Large intestine (tissue), 3 donors: ENCODE measurements at regions not wholly inside any gene's neighbourhood (a gene's known extent, or its start where the extent isn't known, plus 50 kb on each side); places are given as distances from the start of the nearest gene placed in this dataset.

ENCODE experiments used
- DNase-seq, 2 donors: peaks; one replicate each; pipeline versions ENCODE4 v3.0.0 to v3.0.0-alpha.2; 2013
- H3K27ac ChIP-seq: one replicate; pipeline ENCODE4 v1.5.1; 2013; ENCODE audit warnings: low read length
- H3K27me3 ChIP-seq: 2 replicates; pipeline ENCODE4 v1.6.1; 2013; ENCODE audit warnings: low read length; ENCODE audit not compliant: control insufficient read depth, insufficient read depth
- H3K36me3 ChIP-seq: 2 replicates; pipeline ENCODE4 v1.6.1; 2013; ENCODE audit warnings: low read length; ENCODE audit not compliant: control insufficient read depth, insufficient read depth
- H3K4me1 ChIP-seq: one replicate; pipeline ENCODE4 v1.6.1; 2013; ENCODE audit warnings: low read length; ENCODE audit not compliant: control insufficient read depth, insufficient read depth
- H3K4me3 ChIP-seq: one replicate; pipeline ENCODE4 v1.5.1; 2013; ENCODE audit warnings: low read length
- H3K9me3 ChIP-seq: one replicate; pipeline ENCODE4 v1.6.1; 2013; ENCODE audit warnings: mild to moderate bottlenecking, low read depth, low read length, moderate library complexity; ENCODE audit not compliant: control insufficient read depth
- WGBS: methylation state at CpG from one replicate; pipeline ENCODE4 v1.1.5; 2013; ENCODE audit warnings: low lambda C conversion rate; ENCODE audit not compliant: insufficient coverage; 5-methylcytosine and 5-hydroxymethylcytosine counted together

DNA sequence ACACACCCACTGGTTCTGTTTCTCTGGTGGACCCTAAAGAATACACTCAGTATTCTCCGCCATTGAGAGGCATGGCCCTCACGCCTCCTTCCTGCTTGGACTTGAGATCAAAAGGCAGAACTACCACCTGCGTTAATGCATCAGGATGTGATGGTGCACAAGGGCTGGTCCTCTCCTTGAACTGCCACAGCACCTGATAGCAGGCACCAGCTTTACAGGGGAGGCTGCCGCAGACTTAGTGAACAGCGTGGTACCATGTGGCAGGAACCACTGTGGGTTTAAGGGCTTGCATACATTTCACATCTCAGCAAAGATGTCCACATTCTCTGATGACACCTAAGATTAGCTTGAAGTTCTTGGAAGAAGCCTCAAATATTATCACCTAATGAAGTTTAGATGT is 208.7 kb downstream of the GADD45G start:
- WGBS = no CpG with 5 or more reads among the region's 5 CpGs

DNA sequence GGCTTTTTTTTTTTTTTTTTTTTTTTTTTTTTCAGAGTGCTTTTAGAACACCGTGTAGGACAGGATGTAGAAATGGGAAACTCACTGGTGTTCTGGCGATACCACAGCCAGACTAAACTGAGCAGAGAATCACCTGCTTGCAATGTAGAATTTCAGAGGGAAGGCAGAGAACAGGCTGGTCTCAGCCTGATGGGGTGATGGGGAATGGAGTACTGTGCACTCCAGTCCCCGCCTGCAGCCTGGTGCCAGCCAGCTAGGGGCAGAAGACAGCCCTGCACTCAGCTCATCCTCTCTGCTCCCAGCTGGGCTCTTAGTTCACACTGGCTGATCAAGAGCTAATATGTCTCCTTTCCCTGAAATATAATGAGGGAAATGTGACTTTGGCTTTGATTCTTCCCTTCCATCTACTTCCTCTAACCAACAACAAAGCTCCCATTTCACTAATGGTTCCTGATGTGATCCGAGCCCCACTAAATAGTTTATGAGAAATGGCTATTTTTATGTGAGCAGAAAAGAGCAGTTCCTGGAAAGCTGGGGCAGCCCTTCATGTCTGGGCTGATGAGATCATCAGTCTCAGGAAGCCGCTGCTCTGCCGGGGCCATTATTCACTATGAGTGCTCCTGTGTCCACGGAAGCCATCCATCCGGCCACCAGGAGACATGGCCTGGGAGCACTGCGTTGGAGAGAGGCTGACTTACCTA is 209.7 kb downstream of the GADD45G start:
- no peaks in the 10 kb centered on the region for H3K36me3 ChIP-seq
- WGBS = no CpG with 5 or more reads among the region's 9 CpGs
- no peaks in the 10 kb centered on the region for H3K4me1 ChIP-seq
- no peak for DNase-seq
- no peaks in the 10 kb centered on the region for H3K27me3 ChIP-seq
- H3K9me3 ChIP-seq = no peaks in the 10 kb centered on the region
- H3K27ac ChIP-seq = no peak overlapping the region
- no peak overlapping the region for H3K4me3 ChIP-seq

More for the DNA sequence above, 208.7 kb downstream of the GADD45G start:
- H3K4me3 ChIP-seq = no peak overlapping the region
- no peaks in the 10 kb centered on the region for H3K4me1 ChIP-seq
- no peak overlapping the region for H3K27ac ChIP-seq
- no peaks in the 10 kb centered on the region for H3K36me3 ChIP-seq
- no peaks in the 10 kb centered on the region for H3K27me3 ChIP-seq
- DNase-seq = no peak
- H3K9me3 ChIP-seq = no peaks in the 10 kb centered on the region

DNA sequence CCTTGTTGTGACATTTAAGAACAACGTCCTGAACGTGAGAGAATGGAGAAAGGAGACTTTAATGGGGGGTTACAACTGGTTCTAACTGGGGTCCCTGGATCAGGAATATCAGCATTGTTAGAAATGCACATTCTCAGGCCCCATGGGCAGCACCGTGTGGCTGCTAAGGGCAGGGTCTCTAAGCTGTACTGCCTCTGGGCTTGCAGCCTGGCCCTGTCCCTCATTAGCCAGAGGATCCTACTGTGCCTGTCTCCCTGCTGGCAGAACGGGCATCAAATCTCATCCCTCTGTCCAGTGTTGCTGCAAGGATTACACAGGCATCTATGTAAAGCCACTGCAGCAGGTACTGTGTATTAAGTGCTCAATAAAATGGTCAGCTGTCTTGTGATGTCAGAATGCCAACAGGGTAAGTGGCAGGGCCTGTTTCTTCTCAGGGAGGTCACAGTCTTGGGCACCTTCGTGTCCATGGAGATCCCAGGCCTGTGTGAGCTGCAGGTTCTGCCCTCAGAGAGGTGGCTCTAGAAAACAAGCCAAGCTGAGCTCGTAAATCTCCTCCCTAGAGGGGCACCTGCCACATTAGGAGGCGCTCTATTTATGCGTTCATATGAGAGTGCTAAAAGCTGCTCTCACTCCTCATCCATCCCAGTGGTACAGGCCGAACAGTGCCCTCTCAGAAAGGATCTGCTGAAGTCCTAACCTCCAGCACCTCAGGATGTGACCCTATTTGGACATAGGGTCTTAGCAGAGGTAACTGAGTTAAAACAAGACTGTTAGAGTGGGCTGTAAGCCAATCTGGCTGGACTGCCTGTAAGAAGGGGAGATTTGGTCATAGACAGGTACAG is 210.5 kb downstream of the GADD45G start:
- Histone ChIP-seq H3K9me3 (no peaks in the 10 kb centered on the region), H3K36me3 (no peaks in the 10 kb centered on the region), H3K27me3 (no peaks in the 10 kb centered on the region), H3K4me1 (no peaks in the 10 kb centered on the region), H3K4me3 (no peak overlapping the region), H3K27ac (no peak overlapping the region)
- no peak for DNase-seq
- no CpG with 5 or more reads among the region's 9 CpGs for WGBS

DNA sequence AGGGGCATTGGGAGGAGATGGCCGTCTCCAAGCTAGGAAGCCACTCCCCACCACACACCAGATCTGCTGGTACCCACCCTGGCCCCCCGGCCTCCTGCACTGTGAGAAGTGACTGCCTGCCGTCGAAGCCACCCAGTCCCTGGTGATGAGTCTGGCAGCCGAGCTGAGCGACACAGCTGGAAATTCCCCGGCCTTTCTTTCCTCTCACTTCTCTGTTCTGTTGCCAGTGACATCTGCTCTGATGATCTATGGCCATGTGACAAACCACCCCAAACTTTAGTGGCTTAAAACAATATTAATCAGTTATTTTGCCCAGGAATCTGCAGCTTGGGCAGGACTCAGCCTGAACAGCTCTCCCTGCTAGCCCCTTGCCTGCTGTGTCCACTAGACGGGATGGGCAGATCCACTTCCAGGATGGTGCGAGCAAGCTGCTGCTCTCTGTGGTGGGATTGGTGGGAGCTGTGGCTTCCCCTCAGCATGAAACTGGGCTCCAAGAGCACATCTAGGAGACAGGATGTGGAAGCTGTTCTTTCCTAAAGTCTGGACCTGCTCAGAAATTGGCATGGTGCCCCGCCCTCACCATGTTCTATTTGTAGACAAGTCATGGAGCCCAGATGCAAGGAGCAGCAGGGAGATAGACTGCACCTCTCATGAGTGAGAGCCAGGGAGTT is 211.2 kb downstream of the GADD45G start:
- no peaks in the 10 kb centered on the region for H3K36me3 ChIP-seq
- H3K4me3 ChIP-seq = no peak overlapping the region
- WGBS = no CpG with 5 or more reads among the region's 10 CpGs
- DNase-seq = no peak
- no peaks in the 10 kb centered on the region for H3K4me1 ChIP-seq
- H3K27me3 ChIP-seq = no peaks in the 10 kb centered on the region
- H3K27ac ChIP-seq = no peak overlapping the region
- no peaks in the 10 kb centered on the region for H3K9me3 ChIP-seq

DNA sequence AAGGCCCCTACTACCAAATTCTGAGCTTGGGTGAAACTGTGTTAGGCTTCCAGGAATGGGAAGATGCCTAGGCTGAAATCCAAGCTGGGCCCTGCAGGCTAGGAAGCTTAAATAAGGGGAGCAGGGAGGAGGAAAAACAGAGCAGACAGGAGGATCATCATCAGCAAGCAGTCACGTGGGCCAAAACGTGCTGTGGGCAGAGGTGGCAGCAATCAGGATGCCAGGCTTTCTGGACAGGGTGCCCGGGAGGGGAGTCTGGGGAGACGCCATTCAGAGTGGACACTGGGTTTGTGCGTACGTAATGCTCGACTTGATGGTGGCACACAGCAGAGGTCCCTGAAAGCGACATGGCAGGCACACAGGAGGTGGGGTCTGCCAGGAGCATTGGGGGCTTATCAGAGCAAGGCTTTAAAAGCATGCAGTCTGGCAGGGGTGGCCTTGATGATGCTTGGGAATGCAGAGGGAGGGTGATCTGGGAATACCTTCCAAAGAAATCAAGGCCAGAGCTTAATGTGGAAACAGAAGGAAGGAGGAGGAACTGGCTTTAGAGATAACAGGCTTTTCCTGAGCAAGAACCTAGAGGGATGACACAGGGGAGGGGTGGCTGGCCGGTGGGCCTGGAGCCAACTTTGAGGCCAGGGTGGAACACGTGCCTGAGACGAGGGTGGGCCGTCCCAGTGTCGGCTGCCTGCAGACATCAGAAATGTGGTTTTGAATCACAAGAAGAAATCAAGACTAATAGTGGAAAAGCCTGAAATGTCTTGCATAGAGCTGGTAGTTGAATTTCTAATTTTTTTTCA is 212.5 kb downstream of the GADD45G start:
- no peak for DNase-seq
- H3K4me3 ChIP-seq = no peak overlapping the region
- no CpG with 5 or more reads among the region's 13 CpGs for WGBS
- H3K36me3 ChIP-seq = no peaks in the 10 kb centered on the region
- H3K27me3 ChIP-seq = no peaks in the 10 kb centered on the region
- no peaks in the 10 kb centered on the region for H3K9me3 ChIP-seq
- no peak overlapping the region for H3K27ac ChIP-seq
- H3K4me1 ChIP-seq = no peaks in the 10 kb centered on the region

DNA sequence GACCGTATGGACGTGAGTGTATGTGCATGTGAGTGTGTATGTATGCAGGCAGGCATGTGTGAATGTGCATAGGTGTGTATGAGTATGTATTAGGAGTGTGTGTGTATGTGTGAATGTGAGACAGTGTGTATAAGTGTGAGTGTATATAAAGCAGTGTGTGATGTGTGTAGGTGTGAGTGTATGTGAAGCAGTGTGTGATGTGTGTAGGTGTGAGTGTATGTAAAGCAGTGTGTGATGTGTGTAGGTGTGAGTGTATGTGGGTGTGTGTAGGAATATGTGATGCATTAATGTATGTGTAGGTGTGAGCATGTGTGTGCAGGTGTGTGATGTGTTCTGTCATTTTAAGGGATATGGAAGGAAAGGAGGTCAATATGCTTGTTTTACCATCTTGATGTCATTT is 215.5 kb downstream of the GADD45G start:
- H3K4me1 ChIP-seq = no peaks in the 10 kb centered on the region
- no peak overlapping the region for H3K4me3 ChIP-seq
- no peaks in the 10 kb centered on the region for H3K27me3 ChIP-seq
- WGBS = 100% methylated on average over 1 of the region's 2 CpGs
- no peak for DNase-seq
- no peaks in the 10 kb centered on the region for H3K9me3 ChIP-seq
- no peaks in the 10 kb centered on the region for H3K36me3 ChIP-seq
- no peak overlapping the region for H3K27ac ChIP-seq

DNA sequence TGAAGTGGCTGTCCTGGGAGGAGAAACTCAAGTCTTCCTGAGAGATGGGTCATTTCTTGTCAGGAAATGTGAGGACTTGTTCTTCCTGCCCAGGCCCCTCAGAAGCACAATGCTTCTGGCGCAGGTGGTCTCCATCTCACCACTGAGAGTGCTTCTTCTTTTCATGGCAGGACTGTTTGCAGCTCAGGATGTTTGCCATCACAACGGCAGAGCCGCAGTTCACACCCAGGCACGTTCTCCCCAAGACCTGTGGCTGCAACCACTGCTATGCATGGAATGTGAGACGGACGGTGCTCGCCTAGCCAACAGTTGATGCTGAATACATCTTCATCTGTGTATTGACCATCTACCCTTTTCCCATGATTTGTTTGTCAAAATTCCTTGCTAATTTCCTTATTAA is 216.3 kb downstream of the GADD45G start:
- Histone ChIP-seq H3K27ac (no peak overlapping the region), H3K4me3 (no peak overlapping the region), H3K27me3 (no peaks in the 10 kb centered on the region), H3K9me3 (no peaks in the 10 kb centered on the region), H3K36me3 (no peaks in the 10 kb centered on the region), H3K4me1 (no peaks in the 10 kb centered on the region)
- DNase-seq = no peak
- WGBS = no CpG with 5 or more reads among the region's 7 CpGs

DNA sequence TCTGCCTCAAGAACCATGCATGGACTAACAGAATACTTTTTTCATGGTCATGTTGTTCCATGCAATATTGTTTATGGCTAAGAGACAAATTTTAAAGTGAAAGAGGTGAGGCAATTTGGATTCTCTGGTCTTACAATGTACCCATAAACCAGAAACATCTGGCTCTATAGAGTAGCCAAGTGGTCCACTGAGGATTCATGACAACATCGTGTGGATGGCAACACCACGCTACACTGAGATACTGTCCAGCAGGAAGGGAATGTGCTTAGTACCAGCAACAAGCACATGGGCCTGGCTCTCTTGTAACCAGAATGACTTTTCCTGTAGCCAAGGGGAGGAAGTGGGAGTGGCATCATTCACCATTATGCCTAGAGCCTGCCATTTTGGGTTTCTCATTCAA is 218.2 kb downstream of the GADD45G start:
- DNase-seq = no peak

DNA sequence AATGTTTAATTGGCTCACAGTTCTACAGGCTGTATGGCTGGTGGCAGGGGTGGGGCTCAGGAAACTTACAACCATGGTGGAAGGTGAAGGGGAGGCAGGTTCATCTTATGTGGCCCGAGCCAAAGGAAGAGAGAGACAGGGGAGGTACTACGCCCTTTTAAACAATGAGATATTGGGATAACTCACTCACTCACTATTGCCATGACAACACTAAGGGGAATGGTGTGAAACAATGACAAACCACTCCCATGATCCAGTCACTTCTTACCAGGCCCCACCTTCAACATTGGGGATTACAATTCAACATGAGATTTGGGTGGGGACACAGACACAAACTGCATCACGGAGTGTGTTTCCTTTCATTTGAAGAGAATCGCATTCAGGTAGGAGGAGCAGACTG is 220.9 kb downstream of the GADD45G start:
- Histone ChIP-seq H3K9me3 (no peaks in the 10 kb centered on the region), H3K27ac (no peak overlapping the region), H3K36me3 (no peaks in the 10 kb centered on the region), H3K27me3 (no peaks in the 10 kb centered on the region), H3K4me1 (no peaks in the 10 kb centered on the region), H3K4me3 (no peak overlapping the region)
- DNase-seq = no peak
- no CpG with 5 or more reads among the region's 4 CpGs for WGBS

More for the DNA sequence above, 218.2 kb downstream of the GADD45G start:
- WGBS = no CpG with 5 or more reads among the region's 2 CpGs
- Histone ChIP-seq H3K27ac (no peak overlapping the region), H3K36me3 (no peaks in the 10 kb centered on the region), H3K27me3 (no peaks in the 10 kb centered on the region), H3K4me1 (no peaks in the 10 kb centered on the region), H3K9me3 (no peaks in the 10 kb centered on the region), H3K4me3 (no peak overlapping the region)

DNA sequence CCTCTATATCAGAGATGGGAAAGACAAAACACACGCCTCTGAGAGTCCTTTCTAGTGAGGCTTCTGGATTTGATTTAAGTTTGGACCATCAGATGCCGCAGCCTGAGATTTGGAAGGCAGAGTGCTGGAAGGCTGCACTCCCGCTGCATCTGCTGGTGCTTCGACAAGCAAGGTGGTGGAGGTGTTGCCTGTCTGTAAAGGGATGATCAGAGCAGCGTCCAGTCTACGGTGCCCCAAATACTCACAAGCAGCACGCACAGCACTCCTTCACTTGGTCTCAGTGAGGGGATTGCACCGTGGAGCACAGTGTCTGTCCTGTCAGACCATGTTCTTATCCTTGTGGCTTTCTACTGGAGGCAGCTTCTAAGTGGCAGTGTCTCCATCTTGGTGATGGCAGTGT is 221.4 kb downstream of the GADD45G start:
- Histone ChIP-seq H3K4me3 (no peak overlapping the region), H3K27me3 (no peaks in the 10 kb centered on the region), H3K4me1 (no peaks in the 10 kb centered on the region), H3K27ac (no peak overlapping the region), H3K36me3 (no peaks in the 10 kb centered on the region), H3K9me3 (no peaks in the 10 kb centered on the region)
- WGBS = no CpG with 5 or more reads among the region's 8 CpGs
- no peak for DNase-seq
